ENCODE measurements at regions not wholly inside any gene's neighbourhood (a gene's known extent, or its start where the extent isn't known, plus 50 kb on each side); places are given as distances from the start of the nearest gene placed in this dataset.

GRCh38 chr18:11237484-11237883 lies 88.1 kb upstream of the PIEZO2 start:
- no peak for TF ChIP-seq CTCF (IDR thresholded peaks at IDR 0.05)
- no peak for ATAC-seq (ENCODE audit: low FRiP score)
- no peak for DNase-seq (ENCODE audit: low spot score)

- DNase-seq (ENCODE audit: low spot score): no peak
- no peak for TF ChIP-seq CTCF (IDR thresholded peaks at IDR 0.05)
- no peak for ATAC-seq (ENCODE audit: low FRiP score)
Observed at GRCh38 chr18:11237066-11237465, 87.7 kb upstream of the PIEZO2 start.

- DNase-seq (ENCODE audit: low spot score): no peak
- ATAC-seq (ENCODE audit: low FRiP score): no peak
- no peak for TF ChIP-seq CTCF (IDR thresholded peaks at IDR 0.05)
Observed at GRCh38 chr18:11224153-11224552, 74.8 kb upstream of the PIEZO2 start.

- no peak for TF ChIP-seq CTCF (IDR thresholded peaks at IDR 0.05)
Observed at GRCh38 chr18:11219571-11219970, 70.2 kb upstream of the PIEZO2 start.

GRCh38 chr18:11215216-11215615 lies 65.8 kb upstream of the PIEZO2 start:
- DNase-seq (ENCODE audit: low spot score) (no peak), ATAC-seq (ENCODE audit: low FRiP score) (no peak)
- TF ChIP-seq CTCF (IDR thresholded peaks at IDR 0.05): no peak

More at GRCh38 chr18:11219571-11219970, 70.2 kb upstream of the PIEZO2 start:
- no peak for DNase-seq (ENCODE audit: low spot score)
- no peak for ATAC-seq (ENCODE audit: low FRiP score)

- TF ChIP-seq CTCF (IDR thresholded peaks at IDR 0.05): no peak
- ATAC-seq (ENCODE audit: low FRiP score) (no peak), DNase-seq (ENCODE audit: low spot score) (no peak)
Observed at GRCh38 chr18:11204020-11204419, 54.7 kb upstream of the PIEZO2 start.

GRCh38 chr18:11199477-11199876 lies 50.1 kb upstream of the PIEZO2 start:
- DNase-seq (ENCODE audit: low spot score) (no peak), ATAC-seq (ENCODE audit: low FRiP score) (no peak)
- no peak for TF ChIP-seq CTCF (IDR thresholded peaks at IDR 0.05)

Measured in omental fat pad (tissue), 3 donors.